ENCODE measurements at regions not wholly inside any gene's neighbourhood (a gene's known extent, or its start where the extent isn't known, plus 50 kb on each side); places are given as distances from the start of the nearest gene placed in this dataset.

- no peak overlapping the region for H3K27ac ChIP-seq
- TF ChIP-seq ZFX (IDR thresholded peaks at IDR 0.05) = no peak
- TF ChIP-seq CTCF (conservative IDR thresholded peaks at IDR 0.05) = no peak
Observed at GRCh38 chr13:53121131-53121773, 92.6 kb downstream of the OLFM4 start.

GRCh38 chr13:53121919-53122318 is 93.3 kb downstream of the OLFM4 start:
- TF ChIP-seq ZFX (IDR thresholded peaks at IDR 0.05) = no peak
- TF ChIP-seq CTCF (conservative IDR thresholded peaks at IDR 0.05) = no peak
- H3K27ac ChIP-seq = no peak overlapping the region

- TF ChIP-seq CTCF (conservative IDR thresholded peaks at IDR 0.05) (no peak), ZFX (IDR thresholded peaks at IDR 0.05) (no peak)
- no peak overlapping the region for H3K27ac ChIP-seq
Observed at GRCh38 chr13:53123536-53123935, 94.9 kb downstream of the OLFM4 start.

GRCh38 chr13:53124623-53125022 is 96.0 kb downstream of the OLFM4 start:
- no peak for TF ChIP-seq CTCF (conservative IDR thresholded peaks at IDR 0.05)
- no peak for TF ChIP-seq ZFX (IDR thresholded peaks at IDR 0.05)

GRCh38 chr13:53126841-53127245 is 98.2 kb downstream of the OLFM4 start:
- TF ChIP-seq CTCF (conservative IDR thresholded peaks at IDR 0.05) = no peak
- H3K27ac ChIP-seq = no peak overlapping the region

More at GRCh38 chr13:53124623-53125022, 96.0 kb downstream of the OLFM4 start:
- no peak overlapping the region for H3K27ac ChIP-seq

- TF ChIP-seq CTCF (conservative IDR thresholded peaks at IDR 0.05) (no peak), ZFX (IDR thresholded peaks at IDR 0.05) (no peak)
- no peak overlapping the region for H3K27ac ChIP-seq
Observed at GRCh38 chr13:53127373-53127772, 98.8 kb downstream of the OLFM4 start.

GRCh38 chr13:53129864-53130393 is 101.3 kb downstream of the OLFM4 start:
- TF ChIP-seq CTCF (conservative IDR thresholded peaks at IDR 0.05) = no peak
- no peak for TF ChIP-seq ZFX (IDR thresholded peaks at IDR 0.05)

More at GRCh38 chr13:53129864-53130393, 101.3 kb downstream of the OLFM4 start:
- no peak overlapping the region for H3K27ac ChIP-seq
